ENCODE measurements at regions not wholly inside any gene's neighbourhood (a gene's known extent, or its start where the extent isn't known, plus 50 kb on each side); places are given as distances from the start of the nearest gene placed in this dataset.

DNA sequence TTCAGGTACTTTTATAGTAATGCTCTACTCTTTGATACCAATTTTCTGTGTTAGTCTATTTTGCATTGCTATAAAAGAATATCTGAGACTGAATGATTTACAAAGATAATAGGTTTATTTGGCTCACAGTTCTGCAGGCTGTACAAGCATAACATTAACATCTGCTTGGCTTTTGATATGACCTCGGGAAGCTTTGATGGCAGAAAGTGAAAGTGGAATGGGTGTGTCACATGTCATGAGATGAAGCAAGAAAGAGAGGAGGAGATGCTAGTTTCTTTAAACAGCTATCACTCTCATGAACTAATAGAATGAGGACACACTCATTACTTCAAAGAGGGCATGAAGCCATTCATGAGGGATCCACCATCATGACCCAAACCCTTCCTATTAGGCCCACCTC is 270.9 kb upstream of the IL12B start:
- no peak for TF ChIP-seq EZH2phosphoT487 (IDR thresholded peaks at IDR 0.05; ENCODE audit: insufficient read depth, low read depth)
- TF ChIP-seq EZH2 (IDR thresholded peaks at IDR 0.05; ENCODE audit: insufficient read depth, poor library complexity, severe bottlenecking) = no peak

All from GM23248 (cell line).